GM12864 (cell line): ENCODE measurements at regions not wholly inside any gene's neighbourhood (a gene's known extent, or its start where the extent isn't known, plus 50 kb on each side); places are given as distances from the start of the nearest gene placed in this dataset.

Source experiments
- DNase-seq: peaks from one replicate; pipeline ENCODE4 v3.0.0-alpha.2; 2011; ENCODE audit warnings: low read depth
- H3K4me3 ChIP-seq: 2 replicates; pipeline ENCODE4 v1.5.1; 2011; ENCODE audit warnings: mild to moderate bottlenecking, low read depth, low read length, control low read depth
- CTCF ChIP-seq: IDR thresholded peaks from 2 replicates; pipeline ENCODE4 v1.5.1; 2011; ENCODE audit warnings: low read depth, mild to moderate bottlenecking, moderate library complexity, low read length, control low read depth, inconsistent platforms; ENCODE audit errors: missing control alignments

GRCh38 chr13:40306817-40307216 is 359.6 kb downstream of the FOXO1 start:
- TF ChIP-seq CTCF = no peak
- H3K4me3 ChIP-seq = no peak overlapping the region
- DNase-seq = no peak

- DNase-seq = no peak
- TF ChIP-seq CTCF = no peak
- no peak overlapping the region for H3K4me3 ChIP-seq
Measured at GRCh38 chr13:40309881-40310280, 356.6 kb downstream of the FOXO1 start.

GRCh38 chr13:40311356-40312101 is 354.9 kb downstream of the FOXO1 start:
- DNase-seq = no peak
- no peak for TF ChIP-seq CTCF
- no peak overlapping the region for H3K4me3 ChIP-seq

- no peak for TF ChIP-seq CTCF
- no peak for DNase-seq
- no peak overlapping the region for H3K4me3 ChIP-seq
Measured at GRCh38 chr13:40313269-40314200, 352.9 kb downstream of the FOXO1 start.

DNA sequence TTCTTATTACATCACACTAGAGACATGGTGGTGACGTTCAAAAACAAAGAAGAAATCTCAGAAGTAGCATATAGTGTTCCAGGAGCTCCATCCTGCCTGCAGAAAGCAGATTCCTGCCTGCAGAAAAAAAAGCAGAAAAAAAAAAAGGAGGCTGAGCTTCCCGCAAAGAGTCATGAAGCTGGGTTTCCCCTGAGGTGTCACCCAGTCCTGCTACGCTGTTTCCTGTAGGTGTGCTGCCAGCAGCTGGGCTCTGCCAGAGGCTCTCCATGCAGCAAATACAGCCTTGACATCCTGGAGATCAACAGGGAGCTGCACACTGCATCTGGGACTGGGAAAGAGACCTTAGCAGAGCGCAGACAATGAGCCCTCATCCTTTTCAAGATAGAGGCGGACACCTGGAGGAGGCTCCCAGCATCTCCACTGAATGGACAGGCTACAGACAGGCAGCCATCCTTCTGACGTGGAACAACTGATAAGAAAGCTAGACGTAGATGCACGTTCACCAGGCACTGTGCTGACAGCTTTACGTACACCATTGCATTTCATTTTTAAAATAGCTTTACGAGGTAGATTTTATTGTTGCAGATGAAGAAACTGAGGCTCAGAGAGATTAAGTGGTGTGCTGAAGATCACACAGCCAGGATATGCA is 350.9 kb downstream of the FOXO1 start:
- H3K4me3 ChIP-seq = no peak overlapping the region
- DNase-seq = no peak
- TF ChIP-seq CTCF = no peak

DNA sequence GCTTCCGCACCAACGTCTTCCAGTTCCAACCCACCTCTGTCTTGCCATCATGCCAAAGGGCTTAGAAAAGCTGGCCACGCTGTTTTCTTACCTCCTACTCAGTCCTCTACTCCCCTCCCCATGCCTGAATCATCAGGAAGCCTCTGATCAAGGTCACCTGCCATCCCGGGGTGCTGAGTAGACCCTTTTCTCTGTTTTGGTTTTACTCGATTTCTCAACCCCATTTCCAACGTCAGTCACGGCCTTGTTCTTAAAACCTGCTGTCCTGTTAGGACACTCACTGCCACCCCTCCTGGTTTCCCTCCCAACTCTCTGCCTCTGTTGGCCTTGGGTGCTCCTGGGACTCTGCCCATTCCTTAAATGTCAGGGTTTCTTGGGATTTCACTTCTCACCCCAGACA is 350.1 kb downstream of the FOXO1 start:
- no peak for TF ChIP-seq CTCF
- DNase-seq = no peak
- no peak overlapping the region for H3K4me3 ChIP-seq
